ENCODE measurements at regions not wholly inside any gene's neighbourhood (a gene's known extent, or its start where the extent isn't known, plus 50 kb on each side); places are given as distances from the start of the nearest gene placed in this dataset.

DNA sequence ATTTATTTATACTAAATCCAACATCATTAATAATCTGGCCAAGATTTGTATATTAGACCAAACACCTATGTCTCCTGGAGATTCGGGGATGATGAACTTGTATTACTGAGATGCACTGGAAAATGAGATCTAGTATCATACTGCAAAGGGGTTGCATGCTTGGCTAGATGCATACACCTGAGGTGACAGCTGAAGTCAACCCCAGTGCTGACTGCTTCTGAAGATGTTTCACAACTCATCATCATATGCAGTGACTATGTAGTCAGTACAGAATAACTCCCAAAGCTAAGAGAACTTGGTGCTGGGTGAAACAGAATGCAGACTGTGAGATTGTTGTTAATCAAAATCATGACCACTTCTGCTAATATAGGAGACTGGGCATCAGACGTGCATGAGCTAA is 1114.2 kb downstream of the NSUN3 start (continued):
- TF ChIP-seq ZNF462 (CRISPR knock-in tag; IDR thresholded peaks at IDR 0.05): no peak
- no peak for TF ChIP-seq STAT1 (IDR thresholded peaks at IDR 0.05; ENCODE audit: unreplicated experiment)
- TF ChIP-seq EZH2 (IDR thresholded peaks at IDR 0.05; ENCODE audit: low read depth, unreplicated experiment): no peak
- no peak for TF ChIP-seq NANOG (IDR thresholded peaks at IDR 0.05; ENCODE audit: borderline replicate concordance)
- no peak for TF ChIP-seq CTCF (conservative IDR thresholded peaks at IDR 0.05; ENCODE audit: low read depth in 2 of 2)
- no peak for TF ChIP-seq ZNF114 (CRISPR knock-in tag; IDR thresholded peaks at IDR 0.05)
- no peak for TF ChIP-seq POLR2AphosphoS5 (IDR thresholded peaks at IDR 0.05; ENCODE audit: low read depth)
- TF ChIP-seq, protein P1, sequence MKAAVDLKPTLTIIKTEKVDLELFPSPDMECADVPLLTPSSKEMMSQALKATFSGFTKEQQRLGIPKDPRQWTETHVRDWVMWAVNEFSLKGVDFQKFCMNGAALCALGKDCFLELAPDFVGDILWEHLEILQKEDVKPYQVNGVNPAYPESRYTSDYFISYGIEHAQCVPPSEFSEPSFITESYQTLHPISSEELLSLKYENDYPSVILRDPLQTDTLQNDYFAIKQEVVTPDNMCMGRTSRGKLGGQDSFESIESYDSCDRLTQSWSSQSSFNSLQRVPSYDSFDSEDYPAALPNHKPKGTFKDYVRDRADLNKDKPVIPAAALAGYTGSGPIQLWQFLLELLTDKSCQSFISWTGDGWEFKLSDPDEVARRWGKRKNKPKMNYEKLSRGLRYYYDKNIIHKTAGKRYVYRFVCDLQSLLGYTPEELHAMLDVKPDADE (IDR thresholded peaks at IDR 0.05): no peak
- TF ChIP-seq ZNF331 (CRISPR knock-in tag; IDR thresholded peaks at IDR 0.05; ENCODE audit: low read depth): no peak

All from GM23338 (cell line).